ENCODE measurements at regions not wholly inside any gene's neighbourhood (a gene's known extent, or its start where the extent isn't known, plus 50 kb on each side); places are given as distances from the start of the nearest gene placed in this dataset.

DNA sequence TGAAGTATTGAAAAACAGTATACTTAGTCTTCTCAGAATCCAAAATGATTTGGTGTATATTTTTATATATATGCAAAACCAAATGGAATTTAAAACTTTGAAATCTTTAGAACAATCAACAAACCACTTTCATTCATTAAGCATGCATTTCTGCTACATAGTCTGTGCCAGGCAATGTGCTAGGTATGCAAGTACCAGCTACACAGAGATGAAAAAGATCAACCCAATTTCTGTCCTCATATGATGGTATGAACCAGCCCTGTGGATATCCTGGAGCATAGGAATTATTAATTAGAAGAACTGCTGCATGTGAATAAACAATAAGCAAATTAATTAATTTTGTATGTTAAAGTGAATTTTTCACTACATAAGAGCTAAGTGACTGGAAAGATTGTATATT lies 51.2 kb upstream of the RTN4 start:
- H3K27ac ChIP-seq, result no peak overlapping the region
- TF ChIP-seq ZFX (IDR thresholded peaks at IDR 0.05; ENCODE audit: borderline replicate concordance), result no peak
- TF ChIP-seq, protein P1, sequence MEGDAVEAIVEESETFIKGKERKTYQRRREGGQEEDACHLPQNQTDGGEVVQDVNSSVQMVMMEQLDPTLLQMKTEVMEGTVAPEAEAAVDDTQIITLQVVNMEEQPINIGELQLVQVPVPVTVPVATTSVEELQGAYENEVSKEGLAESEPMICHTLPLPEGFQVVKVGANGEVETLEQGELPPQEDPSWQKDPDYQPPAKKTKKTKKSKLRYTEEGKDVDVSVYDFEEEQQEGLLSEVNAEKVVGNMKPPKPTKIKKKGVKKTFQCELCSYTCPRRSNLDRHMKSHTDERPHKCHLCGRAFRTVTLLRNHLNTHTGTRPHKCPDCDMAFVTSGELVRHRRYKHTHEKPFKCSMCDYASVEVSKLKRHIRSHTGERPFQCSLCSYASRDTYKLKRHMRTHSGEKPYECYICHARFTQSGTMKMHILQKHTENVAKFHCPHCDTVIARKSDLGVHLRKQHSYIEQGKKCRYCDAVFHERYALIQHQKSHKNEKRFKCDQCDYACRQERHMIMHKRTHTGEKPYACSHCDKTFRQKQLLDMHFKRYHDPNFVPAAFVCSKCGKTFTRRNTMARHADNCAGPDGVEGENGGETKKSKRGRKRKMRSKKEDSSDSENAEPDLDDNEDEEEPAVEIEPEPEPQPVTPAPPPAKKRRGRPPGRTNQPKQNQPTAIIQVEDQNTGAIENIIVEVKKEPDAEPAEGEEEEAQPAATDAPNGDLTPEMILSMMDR (IDR thresholded peaks at IDR 0.05), result no peak

DNA sequence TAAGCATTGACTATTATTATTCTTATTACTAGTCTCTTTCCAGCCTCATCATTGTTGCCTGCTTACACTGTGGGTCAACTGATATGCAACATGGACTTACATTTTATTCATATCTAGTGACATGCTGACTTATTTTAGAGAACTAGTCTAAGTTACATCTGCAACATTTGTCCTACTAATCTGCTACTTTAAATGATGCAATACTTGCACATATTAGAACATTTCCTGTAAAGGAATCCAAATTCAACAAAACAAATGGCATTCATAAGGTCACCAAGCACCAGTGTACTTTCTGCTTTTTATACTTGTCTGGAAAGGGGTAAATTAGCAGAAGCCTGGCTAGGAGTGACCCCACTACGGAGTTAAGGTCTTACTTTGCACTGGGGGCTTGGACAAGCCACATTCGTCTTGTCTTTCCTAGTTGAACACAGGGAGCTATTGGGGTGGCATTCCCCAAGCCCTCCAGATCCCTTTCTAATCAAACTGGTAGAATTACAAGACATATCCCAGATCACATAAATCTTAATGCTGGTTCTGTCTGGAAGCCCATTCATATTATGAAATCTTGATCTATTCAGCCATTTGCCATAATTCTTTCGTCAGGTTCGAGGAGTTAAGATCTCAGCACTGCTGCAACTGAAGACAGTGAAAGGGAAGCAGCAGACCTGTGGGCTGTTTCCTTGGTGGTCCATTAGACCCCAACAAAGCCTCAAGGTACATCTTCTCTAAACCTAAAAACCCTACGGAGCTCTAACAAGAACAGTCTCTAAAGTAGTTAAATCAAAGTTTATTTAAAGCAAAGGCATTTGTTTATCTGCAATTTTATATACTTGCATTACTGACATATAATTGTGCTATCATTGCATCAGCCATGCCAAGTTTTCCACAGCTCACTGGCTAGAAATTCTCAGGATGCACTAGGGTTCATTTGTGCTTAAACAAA lies 49.9 kb upstream of the RTN4 start:
- TF ChIP-seq, protein P1 (IDR thresholded peaks at IDR 0.05), result no peak
- TF ChIP-seq ZFX (IDR thresholded peaks at IDR 0.05; ENCODE audit: borderline replicate concordance), result no peak
- H3K27ac ChIP-seq, result peak overlapping the region; percentile 63

Data from 22Rv1 (cell line).